ENCODE measurements at regions not wholly inside any gene's neighbourhood (a gene's known extent, or its start where the extent isn't known, plus 50 kb on each side); places are given as distances from the start of the nearest gene placed in this dataset.

GRCh38 chr4:12507868-12508481 is 976.2 kb downstream of the RAB28 start:
- TF ChIP-seq CTCF (IDR thresholded peaks at IDR 0.05): no peak
- TF ChIP-seq MAZ (IDR thresholded peaks at IDR 0.05; ENCODE audit: borderline replicate concordance, low read depth, low read length): no peak
- TF ChIP-seq MAX (IDR thresholded peaks at IDR 0.05): no peak
- TF ChIP-seq BHLHE40 (IDR thresholded peaks at IDR 0.05; ENCODE audit: low read depth, low read length): no peak
- TF ChIP-seq RNF2 (IDR thresholded peaks at IDR 0.05; ENCODE audit: borderline replicate concordance, low read depth): no peak
- TF ChIP-seq RCOR1 (IDR thresholded peaks at IDR 0.05; ENCODE audit: low read depth, low read length): no peak
- TF ChIP-seq TFCP2L1 (CRISPR knock-in tag; IDR thresholded peaks at IDR 0.05): no peak
- TF ChIP-seq EHF (CRISPR knock-in tag; IDR thresholded peaks at IDR 0.05): no peak
- no peak for TF ChIP-seq REST (IDR thresholded peaks at IDR 0.05)
- TF ChIP-seq NFE2L2 (conservative IDR thresholded peaks at IDR 0.05; ENCODE audit: low read length): no peak
- no peak for TF ChIP-seq ESRRA (IDR thresholded peaks at IDR 0.05; ENCODE audit: borderline replicate concordance, low read length)
